WTC11 (cell line): ENCODE measurements at regions not wholly inside any gene's neighbourhood (a gene's known extent, or its start where the extent isn't known, plus 50 kb on each side); places are given as distances from the start of the nearest gene placed in this dataset.

Source experiments
- ATAC-seq: fragments of 200-7000 bp; cut with Tn5 transposase; 2 replicates; pipeline ENCODE4 v1.10.0; 2021; ENCODE audit warnings: mild to moderate bottlenecking, moderate library complexity
- CTCF ChIA-PET: fragments of 300-600 bp; sonication (Branson Sonifier 250); formaldehyde crosslinking; loops from one replicate; lab custom pipeline; 2021; ENCODE audit warnings: antibody characterized with exemption; lab: Charles Lee
- POLR2A ChIA-PET: fragments of 350-600 bp; sonication (Branson Sonifier 250); formaldehyde crosslinking; loops from one replicate; lab custom pipeline; 2021; ENCODE audit warnings: antibody characterized with exemption; lab: Charles Lee
- DNase-seq: peaks from one replicate; pipeline ENCODE4 v3.0.0; 2021; ENCODE audit warnings: low spot score
- H3K27ac Mint-ChIP-seq: 2 replicates; pipeline ENCODE4 v1.8.0; 2021; ENCODE audit warnings: mixed read lengths
- H3K27me3 Mint-ChIP-seq: 2 replicates; pipeline ENCODE4 v1.8.0; 2021; ENCODE audit warnings: low read depth, mild to moderate bottlenecking, moderate library complexity, mixed read lengths
- H3K36me3 Mint-ChIP-seq: 2 replicates; pipeline ENCODE4 v1.8.0; 2021; ENCODE audit warnings: mixed read lengths
- H3K4me1 Mint-ChIP-seq: 2 replicates; pipeline ENCODE4 v1.8.0; 2022; ENCODE audit warnings: mixed read lengths
- H3K4me3 Mint-ChIP-seq: 2 replicates; pipeline ENCODE4 v1.8.0; 2021; ENCODE audit warnings: mild to moderate bottlenecking, moderate library complexity, mixed read lengths
- H3K9me3 Mint-ChIP-seq: 2 replicates; pipeline ENCODE4 v1.8.0; 2021; ENCODE audit warnings: mixed read lengths
- FOXK1 ChIP-seq: sonication (generic); formaldehyde crosslinking; IDR thresholded peaks from 2 replicates; pipeline ENCODE4 v1.8.0; 2022; ENCODE audit warnings: mild to moderate bottlenecking, moderate library complexity, missing genetic modification reagents
- KAT7 ChIP-seq: sonication (generic); formaldehyde crosslinking; IDR thresholded peaks from 2 replicates; pipeline ENCODE4 v1.8.1; 2023; ENCODE audit warnings: missing genetic modification reagents, mild to moderate bottlenecking, borderline replicate concordance
- NFE2L1 ChIP-seq: sonication (generic); formaldehyde crosslinking; IDR thresholded peaks from 2 replicates; pipeline ENCODE4 v1.8.1; 2023; ENCODE audit warnings: missing genetic modification reagents
- NR3C1 ChIP-seq: sonication (generic); formaldehyde crosslinking; conservative IDR thresholded peaks from 2 replicates; pipeline ENCODE4 v1.8.1; 2023; ENCODE audit warnings: low read depth, mild to moderate bottlenecking, missing genetic modification reagents
- SMAD3 ChIP-seq: sonication (generic); formaldehyde crosslinking; IDR thresholded peaks from 2 replicates; pipeline ENCODE4 v1.8.0; 2022; ENCODE audit warnings: missing genetic modification reagents, mild to moderate bottlenecking, borderline replicate concordance
- ZNF121 ChIP-seq: sonication (generic); formaldehyde crosslinking; IDR thresholded peaks from 2 replicates; pipeline ENCODE4 v1.8.0; 2023; ENCODE audit warnings: missing genetic modification reagents
- ZNF396 ChIP-seq: fragments of 250-450 bp; sonication (Bioruptor Pico); IDR thresholded peaks from 2 replicates; pipeline ENCODE4 v1.8.0; 2021; ENCODE audit warnings: mild to moderate bottlenecking, moderate library complexity, borderline replicate concordance
- TF ChIP-seq, protein P1 (sequence below): fragments of 200-600 bp; IDR thresholded peaks from 2 replicates; pipeline ENCODE4 v1.8.0; 2022; ENCODE audit warnings: antibody characterized with exemption
- TF ChIP-seq, protein P2 (sequence below): sonication (generic); formaldehyde crosslinking; IDR thresholded peaks from 2 replicates; pipeline ENCODE4 v1.8.0; 2022; ENCODE audit warnings: mild to moderate bottlenecking, missing genetic modification reagents
- TF ChIP-seq, protein P3 (sequence below): sonication (generic); formaldehyde crosslinking; IDR thresholded peaks from 2 replicates; pipeline ENCODE4 v1.8.0; 2022; ENCODE audit warnings: missing genetic modification reagents
- TF ChIP-seq, protein P4 (sequence below): fragments of 250-450 bp; sonication (Bioruptor Pico); IDR thresholded peaks from 2 replicates; pipeline ENCODE4 v1.9.0; 2021; ENCODE audit warnings: mild to moderate bottlenecking
- TF ChIP-seq, protein P5 (sequence below): sonication (generic); formaldehyde crosslinking; conservative IDR thresholded peaks from 2 replicates; pipeline ENCODE4 v1.8.1; 2022; ENCODE audit warnings: mild to moderate bottlenecking, missing genetic modification reagents
- TF ChIP-seq, protein P6 (sequence below): sonication (generic); formaldehyde crosslinking; IDR thresholded peaks from 2 replicates; pipeline ENCODE4 v1.8.1; 2023; ENCODE audit warnings: mild to moderate bottlenecking, moderate library complexity, missing genetic modification reagents
- TF ChIP-seq, protein P7 (sequence below): sonication (generic); formaldehyde crosslinking; IDR thresholded peaks from 2 replicates; pipeline ENCODE4 v1.8.1; 2022; ENCODE audit warnings: missing genetic modification reagents, borderline replicate concordance

DNA sequence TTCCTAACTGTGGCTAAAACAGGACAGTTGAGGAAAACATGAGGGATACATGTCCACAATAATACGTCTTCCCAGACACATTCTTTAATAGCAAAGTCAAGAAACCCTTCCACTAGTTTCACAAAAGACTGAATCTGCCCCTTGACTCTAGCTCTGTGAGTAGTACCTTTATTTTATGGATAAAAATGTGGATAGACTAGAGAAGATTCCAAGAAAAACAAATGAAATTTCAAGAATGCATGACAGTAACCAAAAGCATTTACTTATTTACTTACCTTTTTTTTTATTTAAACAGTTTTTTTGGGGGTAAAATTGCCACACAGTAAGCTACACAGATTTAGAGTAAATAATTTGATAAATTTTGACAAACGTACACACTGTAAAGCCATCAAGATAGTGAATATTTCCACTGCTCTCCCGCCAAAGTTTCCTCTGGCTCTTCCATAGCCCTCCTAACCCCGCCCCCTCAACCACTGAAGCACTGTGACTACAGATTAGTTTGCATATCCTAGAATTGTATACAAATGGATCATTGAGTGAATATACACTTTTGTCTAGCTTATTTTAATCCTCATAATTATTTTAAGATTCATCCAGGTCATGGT lies 420.4 kb upstream of the ZMIZ1 start:
- H3K36me3 Mint-ChIP-seq = 0 out of 2 replicates have a peak, but pooled peaks cover 4% of the 10 kb centered on the region
- ChIA-PET CTCF (interaction anchor here (1.6 kb wide), 1 partner anchor 9 kb away, joined by 8 read pairs; no protein-coding TSS in a partner anchor), POLR2A (no interaction called here)
- H3K27me3 Mint-ChIP-seq = no peaks in the 10 kb centered on the region; the same call in 1 of the 2 replicates
- no peak for TF ChIP-seq NFE2L1 (CRISPR knock-in tag)
- TF ChIP-seq, protein P1, sequence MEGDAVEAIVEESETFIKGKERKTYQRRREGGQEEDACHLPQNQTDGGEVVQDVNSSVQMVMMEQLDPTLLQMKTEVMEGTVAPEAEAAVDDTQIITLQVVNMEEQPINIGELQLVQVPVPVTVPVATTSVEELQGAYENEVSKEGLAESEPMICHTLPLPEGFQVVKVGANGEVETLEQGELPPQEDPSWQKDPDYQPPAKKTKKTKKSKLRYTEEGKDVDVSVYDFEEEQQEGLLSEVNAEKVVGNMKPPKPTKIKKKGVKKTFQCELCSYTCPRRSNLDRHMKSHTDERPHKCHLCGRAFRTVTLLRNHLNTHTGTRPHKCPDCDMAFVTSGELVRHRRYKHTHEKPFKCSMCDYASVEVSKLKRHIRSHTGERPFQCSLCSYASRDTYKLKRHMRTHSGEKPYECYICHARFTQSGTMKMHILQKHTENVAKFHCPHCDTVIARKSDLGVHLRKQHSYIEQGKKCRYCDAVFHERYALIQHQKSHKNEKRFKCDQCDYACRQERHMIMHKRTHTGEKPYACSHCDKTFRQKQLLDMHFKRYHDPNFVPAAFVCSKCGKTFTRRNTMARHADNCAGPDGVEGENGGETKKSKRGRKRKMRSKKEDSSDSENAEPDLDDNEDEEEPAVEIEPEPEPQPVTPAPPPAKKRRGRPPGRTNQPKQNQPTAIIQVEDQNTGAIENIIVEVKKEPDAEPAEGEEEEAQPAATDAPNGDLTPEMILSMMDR = no peak
- no peak for TF ChIP-seq ZNF121 (CRISPR knock-in tag)
- no peak for TF ChIP-seq NR3C1 (CRISPR knock-in tag)
- no peak for TF ChIP-seq FOXK1 (CRISPR knock-in tag)
- TF ChIP-seq, protein P2, sequence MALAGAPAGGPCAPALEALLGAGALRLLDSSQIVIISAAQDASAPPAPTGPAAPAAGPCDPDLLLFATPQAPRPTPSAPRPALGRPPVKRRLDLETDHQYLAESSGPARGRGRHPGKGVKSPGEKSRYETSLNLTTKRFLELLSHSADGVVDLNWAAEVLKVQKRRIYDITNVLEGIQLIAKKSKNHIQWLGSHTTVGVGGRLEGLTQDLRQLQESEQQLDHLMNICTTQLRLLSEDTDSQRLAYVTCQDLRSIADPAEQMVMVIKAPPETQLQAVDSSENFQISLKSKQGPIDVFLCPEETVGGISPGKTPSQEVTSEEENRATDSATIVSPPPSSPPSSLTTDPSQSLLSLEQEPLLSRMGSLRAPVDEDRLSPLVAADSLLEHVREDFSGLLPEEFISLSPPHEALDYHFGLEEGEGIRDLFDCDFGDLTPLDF = no peak
- TF ChIP-seq, protein P3, sequence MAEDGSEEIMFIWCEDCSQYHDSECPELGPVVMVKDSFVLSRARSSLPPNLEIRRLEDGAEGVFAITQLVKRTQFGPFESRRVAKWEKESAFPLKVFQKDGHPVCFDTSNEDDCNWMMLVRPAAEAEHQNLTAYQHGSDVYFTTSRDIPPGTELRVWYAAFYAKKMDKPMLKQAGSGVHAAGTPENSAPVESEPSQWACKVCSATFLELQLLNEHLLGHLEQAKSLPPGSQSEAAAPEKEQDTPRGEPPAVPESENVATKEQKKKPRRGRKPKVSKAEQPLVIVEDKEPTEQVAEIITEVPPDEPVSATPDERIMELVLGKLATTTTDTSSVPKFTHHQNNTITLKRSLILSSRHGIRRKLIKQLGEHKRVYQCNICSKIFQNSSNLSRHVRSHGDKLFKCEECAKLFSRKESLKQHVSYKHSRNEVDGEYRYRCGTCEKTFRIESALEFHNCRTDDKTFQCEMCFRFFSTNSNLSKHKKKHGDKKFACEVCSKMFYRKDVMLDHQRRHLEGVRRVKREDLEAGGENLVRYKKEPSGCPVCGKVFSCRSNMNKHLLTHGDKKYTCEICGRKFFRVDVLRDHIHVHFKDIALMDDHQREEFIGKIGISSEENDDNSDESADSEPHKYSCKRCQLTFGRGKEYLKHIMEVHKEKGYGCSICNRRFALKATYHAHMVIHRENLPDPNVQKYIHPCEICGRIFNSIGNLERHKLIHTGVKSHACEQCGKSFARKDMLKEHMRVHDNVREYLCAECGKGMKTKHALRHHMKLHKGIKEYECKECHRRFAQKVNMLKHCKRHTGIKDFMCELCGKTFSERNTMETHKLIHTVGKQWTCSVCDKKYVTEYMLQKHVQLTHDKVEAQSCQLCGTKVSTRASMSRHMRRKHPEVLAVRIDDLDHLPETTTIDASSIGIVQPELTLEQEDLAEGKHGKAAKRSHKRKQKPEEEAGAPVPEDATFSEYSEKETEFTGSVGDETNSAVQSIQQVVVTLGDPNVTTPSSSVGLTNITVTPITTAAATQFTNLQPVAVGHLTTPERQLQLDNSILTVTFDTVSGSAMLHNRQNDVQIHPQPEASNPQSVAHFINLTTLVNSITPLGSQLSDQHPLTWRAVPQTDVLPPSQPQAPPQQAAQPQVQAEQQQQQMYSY (CRISPR knock-in tag) = no peak
- TF ChIP-seq ZNF396 (CRISPR knock-in tag) = no peak
- TF ChIP-seq, protein P4, sequence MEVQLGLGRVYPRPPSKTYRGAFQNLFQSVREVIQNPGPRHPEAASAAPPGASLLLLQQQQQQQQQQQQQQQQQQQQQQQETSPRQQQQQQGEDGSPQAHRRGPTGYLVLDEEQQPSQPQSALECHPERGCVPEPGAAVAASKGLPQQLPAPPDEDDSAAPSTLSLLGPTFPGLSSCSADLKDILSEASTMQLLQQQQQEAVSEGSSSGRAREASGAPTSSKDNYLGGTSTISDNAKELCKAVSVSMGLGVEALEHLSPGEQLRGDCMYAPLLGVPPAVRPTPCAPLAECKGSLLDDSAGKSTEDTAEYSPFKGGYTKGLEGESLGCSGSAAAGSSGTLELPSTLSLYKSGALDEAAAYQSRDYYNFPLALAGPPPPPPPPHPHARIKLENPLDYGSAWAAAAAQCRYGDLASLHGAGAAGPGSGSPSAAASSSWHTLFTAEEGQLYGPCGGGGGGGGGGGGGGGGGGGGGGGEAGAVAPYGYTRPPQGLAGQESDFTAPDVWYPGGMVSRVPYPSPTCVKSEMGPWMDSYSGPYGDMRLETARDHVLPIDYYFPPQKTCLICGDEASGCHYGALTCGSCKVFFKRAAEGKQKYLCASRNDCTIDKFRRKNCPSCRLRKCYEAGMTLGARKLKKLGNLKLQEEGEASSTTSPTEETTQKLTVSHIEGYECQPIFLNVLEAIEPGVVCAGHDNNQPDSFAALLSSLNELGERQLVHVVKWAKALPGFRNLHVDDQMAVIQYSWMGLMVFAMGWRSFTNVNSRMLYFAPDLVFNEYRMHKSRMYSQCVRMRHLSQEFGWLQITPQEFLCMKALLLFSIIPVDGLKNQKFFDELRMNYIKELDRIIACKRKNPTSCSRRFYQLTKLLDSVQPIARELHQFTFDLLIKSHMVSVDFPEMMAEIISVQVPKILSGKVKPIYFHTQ (CRISPR knock-in tag) = no peak
- DNase-seq = no peak
- H3K4me3 Mint-ChIP-seq = no peak overlapping the region
- ATAC-seq = no peak
- H3K9me3 Mint-ChIP-seq = peaks cover 22% of the 10 kb centered on the region
- no peak overlapping the region for H3K27ac Mint-ChIP-seq
- no peaks in the 10 kb centered on the region for H3K4me1 Mint-ChIP-seq

DNA sequence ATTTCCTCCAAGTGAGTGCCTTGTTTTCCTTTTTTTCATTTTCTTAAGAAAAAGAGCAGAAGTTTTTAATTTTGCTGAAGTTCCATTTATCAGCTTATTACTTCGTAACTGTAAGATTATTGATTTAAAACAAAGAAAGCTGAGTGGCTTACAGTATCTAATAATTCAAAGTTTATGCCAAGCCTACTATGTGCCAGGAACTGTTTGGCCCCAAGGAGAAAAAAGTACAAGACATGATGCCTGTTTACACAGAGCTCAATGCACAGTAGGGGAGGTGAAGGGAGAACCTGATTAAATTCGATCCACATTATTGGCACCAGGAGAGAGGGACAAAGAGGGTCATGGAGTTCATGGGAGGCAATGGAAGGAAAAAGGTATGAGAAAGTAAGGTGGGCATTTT lies 419.3 kb upstream of the ZMIZ1 start:
- DNase-seq = no peak
- ChIA-PET CTCF (interaction anchor here (1.6 kb wide), 1 partner anchor 8 kb away, joined by 8 read pairs; no protein-coding TSS in a partner anchor), POLR2A (no interaction called here)
- Mint-ChIP-seq H3K36me3 (0 out of 2 replicates have a peak, but pooled peaks cover 4% of the 10 kb centered on the region), H3K27ac (no peak overlapping the region), H3K9me3 (peaks cover 13% of the 10 kb centered on the region), H3K4me3 (no peak overlapping the region), H3K4me1 (no peaks in the 10 kb centered on the region), H3K27me3 (no peaks in the 10 kb centered on the region; the same call in 1 of the 2 replicates)
- TF ChIP-seq, protein P5, sequence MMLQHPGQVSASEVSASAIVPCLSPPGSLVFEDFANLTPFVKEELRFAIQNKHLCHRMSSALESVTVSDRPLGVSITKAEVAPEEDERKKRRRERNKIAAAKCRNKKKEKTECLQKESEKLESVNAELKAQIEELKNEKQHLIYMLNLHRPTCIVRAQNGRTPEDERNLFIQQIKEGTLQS (CRISPR knock-in tag) = no peak
- ATAC-seq = no peak

DNA sequence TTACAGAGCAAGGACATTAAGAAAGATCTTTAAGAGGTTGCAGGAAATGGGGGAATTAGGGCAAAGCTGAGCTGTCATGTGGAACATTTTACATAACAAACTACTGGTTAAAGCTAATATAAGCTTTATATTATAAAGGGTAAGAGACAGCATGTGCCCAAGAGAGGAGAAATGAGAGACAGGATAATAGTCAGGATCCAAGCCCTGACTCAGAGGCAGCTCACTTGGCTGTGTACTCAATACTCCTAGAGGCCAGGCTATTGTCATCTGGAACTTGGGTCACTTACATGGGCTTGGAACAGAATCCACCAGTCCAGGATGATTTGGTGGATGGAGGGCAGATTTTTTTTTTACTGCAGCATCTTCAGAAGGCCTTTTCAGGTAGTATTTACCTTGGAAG lies 418.6 kb upstream of the ZMIZ1 start:
- Mint-ChIP-seq H3K4me1 (no peaks in the 10 kb centered on the region), H3K27ac (no peak overlapping the region), H3K27me3 (no peaks in the 10 kb centered on the region; the same call in 1 of the 2 replicates), H3K9me3 (peaks cover 6% of the 10 kb centered on the region), H3K36me3 (0 out of 2 replicates have a peak, but pooled peaks cover under 1% of the 10 kb centered on the region), H3K4me3 (no peak overlapping the region)
- ATAC-seq = no peak
- ChIA-PET POLR2A (no interaction called here), CTCF (interaction anchor here (1.6 kb wide), 1 partner anchor 7 kb away, joined by 8 read pairs; no protein-coding TSS in a partner anchor)
- no peak for DNase-seq
- TF ChIP-seq, protein P6, sequence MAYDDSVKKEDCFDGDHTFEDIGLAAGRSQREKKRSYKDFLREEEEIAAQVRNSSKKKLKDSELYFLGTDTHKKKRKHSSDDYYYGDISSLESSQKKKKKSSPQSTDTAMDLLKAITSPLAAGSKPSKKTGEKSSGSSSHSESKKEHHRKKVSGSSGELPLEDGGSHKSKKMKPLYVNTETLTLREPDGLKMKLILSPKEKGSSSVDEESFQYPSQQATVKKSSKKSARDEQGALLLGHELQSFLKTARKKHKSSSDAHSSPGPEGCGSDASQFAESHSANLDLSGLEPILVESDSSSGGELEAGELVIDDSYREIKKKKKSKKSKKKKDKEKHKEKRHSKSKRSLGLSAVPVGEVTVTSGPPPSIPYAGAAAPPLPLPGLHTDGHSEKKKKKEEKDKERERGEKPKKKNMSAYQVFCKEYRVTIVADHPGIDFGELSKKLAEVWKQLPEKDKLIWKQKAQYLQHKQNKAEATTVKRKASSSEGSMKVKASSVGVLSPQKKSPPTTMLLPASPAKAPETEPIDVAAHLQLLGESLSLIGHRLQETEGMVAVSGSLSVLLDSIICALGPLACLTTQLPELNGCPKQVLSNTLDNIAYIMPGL (CRISPR knock-in tag) = no peak
- TF ChIP-seq SMAD3 (no peak), KAT7 (CRISPR knock-in tag) (no peak)
- TF ChIP-seq, protein P7, sequence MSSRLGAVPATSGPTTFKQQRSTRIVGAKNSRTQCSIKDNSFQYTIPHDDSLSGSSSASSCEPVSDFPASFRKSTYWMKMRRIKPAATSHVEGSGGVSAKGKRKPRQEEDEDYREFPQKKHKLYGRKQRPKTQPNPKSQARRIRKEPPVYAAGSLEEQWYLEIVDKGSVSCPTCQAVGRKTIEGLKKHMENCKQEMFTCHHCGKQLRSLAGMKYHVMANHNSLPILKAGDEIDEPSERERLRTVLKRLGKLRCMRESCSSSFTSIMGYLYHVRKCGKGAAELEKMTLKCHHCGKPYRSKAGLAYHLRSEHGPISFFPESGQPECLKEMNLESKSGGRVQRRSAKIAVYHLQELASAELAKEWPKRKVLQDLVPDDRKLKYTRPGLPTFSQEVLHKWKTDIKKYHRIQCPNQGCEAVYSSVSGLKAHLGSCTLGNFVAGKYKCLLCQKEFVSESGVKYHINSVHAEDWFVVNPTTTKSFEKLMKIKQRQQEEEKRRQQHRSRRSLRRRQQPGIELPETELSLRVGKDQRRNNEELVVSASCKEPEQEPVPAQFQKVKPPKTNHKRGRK (CRISPR knock-in tag) = no peak
